ENCODE measurements at regions not wholly inside any gene's neighbourhood (a gene's known extent, or its start where the extent isn't known, plus 50 kb on each side); places are given as distances from the start of the nearest gene placed in this dataset.

GRCh38 chr3:16056217-16056616 is 118.3 kb upstream of the GALNT15 start:
- no peak for TF ChIP-seq POLR2A (IDR thresholded peaks at IDR 0.05)
- TF ChIP-seq POLR2AphosphoS5 (IDR thresholded peaks at IDR 0.05) = peak in 2 of 3 donors; percentile 4 to 29
- no peak for TF ChIP-seq CTCF (IDR thresholded peaks at IDR 0.05)
- TF ChIP-seq EP300 (IDR thresholded peaks at IDR 0.05) = no peak
- no peak for DNase-seq
- Histone ChIP-seq H3K36me3 (no peaks in the 10 kb centered on the region), H3K27me3 (no peaks in the 10 kb centered on the region), H3K27ac (peak overlapping the region in 3 of 5 donors; percentile 8 to 50 (median 49)), H3K9me3 (no peaks in the 10 kb centered on the region), H3K4me1 (peaks cover 0 to 11% (median 6%) of the 10 kb centered on the region in 4 donors), H3K4me3 (no peak overlapping the region)
- 51 to 68% (median 60%) methylated on average over 2 of the region's 2 CpGs for WGBS, 5 donors
- intact Hi-C loops (cut with DNase I; ENCODE audit: low total_unique reads) = no loop called here

- Histone ChIP-seq H3K9me3 (no peaks in the 10 kb centered on the region), H3K36me3 (no peaks in the 10 kb centered on the region), H3K4me1 (peaks cover 0 to 14% (median 8%) of the 10 kb centered on the region in 4 donors), H3K4me3 (no peak overlapping the region), H3K27me3 (no peaks in the 10 kb centered on the region), H3K27ac (peak overlapping the region in 4 of 5 donors; percentile 76 to 83 (median 78))
- WGBS, 5 donors = 85 to 92% (median 88%) methylated on average over 1 of the region's 1 CpG
- no peak for TF ChIP-seq POLR2A (IDR thresholded peaks at IDR 0.05)
- TF ChIP-seq EP300 (IDR thresholded peaks at IDR 0.05) = no peak
- no peak for TF ChIP-seq POLR2AphosphoS5 (IDR thresholded peaks at IDR 0.05)
- no peak for TF ChIP-seq CTCF (IDR thresholded peaks at IDR 0.05)
- no peak for DNase-seq
- intact Hi-C loops (cut with DNase I; ENCODE audit: low total_unique reads) = no loop called here
These were observed 116.0 kb upstream of the GALNT15 start for GRCh38 chr3:16058521-16058920.

- TF ChIP-seq CTCF (IDR thresholded peaks at IDR 0.05) = no peak
- TF ChIP-seq POLR2A (IDR thresholded peaks at IDR 0.05) = no peak
- Histone ChIP-seq H3K27ac (peak overlapping the region; percentile 48 to 83 (median 77)), H3K4me3 (no peak overlapping the region), H3K36me3 (no peaks in the 10 kb centered on the region), H3K27me3 (no peaks in the 10 kb centered on the region), H3K4me1 (peaks cover 0 to 14% (median 8%) of the 10 kb centered on the region in 4 donors), H3K9me3 (no peaks in the 10 kb centered on the region)
- no peak for DNase-seq
- WGBS, 5 donors = 90 to 97% (median 94%) methylated on average over 5 of the region's 5 CpGs
- intact Hi-C loops (cut with DNase I; ENCODE audit: low total_unique reads) = no loop called here
These were observed 115.4 kb upstream of the GALNT15 start for GRCh38 chr3:16059081-16059537.

- 64 to 80% (median 80%) methylated on average over 2 of the region's 2 CpGs for WGBS, 5 donors
- peaks cover 0 to 18% (median 10%) of the 10 kb centered on the region in 4 donors for H3K4me1 ChIP-seq
These were observed 114.6 kb upstream of the GALNT15 start for GRCh38 chr3:16059711-16060357.

More at GRCh38 chr3:16059711-16060357, 114.6 kb upstream of the GALNT15 start:
- H3K9me3 ChIP-seq = no peaks in the 10 kb centered on the region
- intact Hi-C loops (cut with DNase I; ENCODE audit: low total_unique reads) = no loop called here
- no peaks in the 10 kb centered on the region for H3K27me3 ChIP-seq
- H3K36me3 ChIP-seq = no peaks in the 10 kb centered on the region
- H3K4me3 ChIP-seq = no peak overlapping the region
- H3K27ac ChIP-seq = peak overlapping the region; percentile 48 to 83 (median 77)
- TF ChIP-seq POLR2AphosphoS5 (IDR thresholded peaks at IDR 0.05) = no peak
- no peak for TF ChIP-seq CTCF (IDR thresholded peaks at IDR 0.05)
- no peak for TF ChIP-seq EP300 (IDR thresholded peaks at IDR 0.05)
- TF ChIP-seq POLR2A (IDR thresholded peaks at IDR 0.05) = no peak
- no peak for DNase-seq
